Fibroblast of lung (primary cell): ENCODE measurements at regions not wholly inside any gene's neighbourhood (a gene's known extent, or its start where the extent isn't known, plus 50 kb on each side); places are given as distances from the start of the nearest gene placed in this dataset.

Source experiments
- EZH2 ChIP-seq: IDR thresholded peaks from 2 replicates; pipeline ENCODE4 v1.5.1; 2012; ENCODE audit warnings: low read length, control low read depth, mild to moderate bottlenecking; ENCODE audit errors: missing control alignments
- TF ChIP-seq, protein P1 (sequence below), 2 donors: IDR thresholded peaks in 1 of 2; conservative IDR thresholded peaks in 1 of 2; 1 replicate in 1 of 2; 2 replicates in 1 of 2; pipeline ENCODE4 v1.5.1; 2011 to 2012; ENCODE audit warnings: low read length in 2 of 2, control low read depth in 1 of 2, inconsistent platforms in 1 of 2, low read depth in 1 of 2, mild to moderate bottlenecking in 1 of 2

DNA sequence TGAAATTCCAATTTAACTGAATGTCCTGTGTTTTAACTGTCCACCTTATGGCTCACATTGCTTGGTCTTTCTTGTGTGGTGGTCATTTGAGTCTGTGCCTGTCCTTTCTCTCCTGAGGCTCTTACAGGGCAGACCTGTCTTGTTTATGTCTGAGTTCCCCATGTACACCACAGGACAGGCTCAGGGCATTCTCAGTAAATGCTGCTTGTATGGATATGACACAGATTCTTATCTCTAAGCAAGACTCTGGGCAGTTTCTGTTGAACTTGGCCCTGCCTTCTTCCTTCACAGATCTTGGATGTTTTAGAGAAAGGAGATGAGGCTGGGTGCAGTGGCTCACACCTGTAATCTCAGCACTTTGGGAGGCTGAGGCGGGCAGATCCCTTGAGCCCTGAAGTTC lies 159.1 kb upstream of the CSF3R start:
- TF ChIP-seq, protein P1, sequence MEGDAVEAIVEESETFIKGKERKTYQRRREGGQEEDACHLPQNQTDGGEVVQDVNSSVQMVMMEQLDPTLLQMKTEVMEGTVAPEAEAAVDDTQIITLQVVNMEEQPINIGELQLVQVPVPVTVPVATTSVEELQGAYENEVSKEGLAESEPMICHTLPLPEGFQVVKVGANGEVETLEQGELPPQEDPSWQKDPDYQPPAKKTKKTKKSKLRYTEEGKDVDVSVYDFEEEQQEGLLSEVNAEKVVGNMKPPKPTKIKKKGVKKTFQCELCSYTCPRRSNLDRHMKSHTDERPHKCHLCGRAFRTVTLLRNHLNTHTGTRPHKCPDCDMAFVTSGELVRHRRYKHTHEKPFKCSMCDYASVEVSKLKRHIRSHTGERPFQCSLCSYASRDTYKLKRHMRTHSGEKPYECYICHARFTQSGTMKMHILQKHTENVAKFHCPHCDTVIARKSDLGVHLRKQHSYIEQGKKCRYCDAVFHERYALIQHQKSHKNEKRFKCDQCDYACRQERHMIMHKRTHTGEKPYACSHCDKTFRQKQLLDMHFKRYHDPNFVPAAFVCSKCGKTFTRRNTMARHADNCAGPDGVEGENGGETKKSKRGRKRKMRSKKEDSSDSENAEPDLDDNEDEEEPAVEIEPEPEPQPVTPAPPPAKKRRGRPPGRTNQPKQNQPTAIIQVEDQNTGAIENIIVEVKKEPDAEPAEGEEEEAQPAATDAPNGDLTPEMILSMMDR (conservative IDR thresholded peaks at IDR 0.05 in 1 of 2, IDR thresholded peaks at IDR 0.05 in 1 of 2; ENCODE audit: low read depth in 1 of 2, low read length in 2 of 2): no peak
- no peak for TF ChIP-seq EZH2
